SK-N-SH treated with all-trans-retinoic acid at 6 μM for 48 hours (cell line): ENCODE measurements at regions not wholly inside any gene's neighbourhood (a gene's known extent, or its start where the extent isn't known, plus 50 kb on each side); places are given as distances from the start of the nearest gene placed in this dataset.

Experiments
- ATAC-seq: fragments of 200-7000 bp; cut with Tn5 transposase; 3 replicates; pipeline ENCODE4 v1.9.1; 2020; ENCODE audit warnings: mild to moderate bottlenecking, moderate library complexity
- ARNTL ChIP-seq: fragments of 450-650 bp; formaldehyde crosslinking; IDR thresholded peaks from 2 replicates; pipeline ENCODE4 v1.5.0; 2020; ENCODE audit warnings: low read depth, mild to moderate bottlenecking, moderate library complexity, borderline replicate concordance
- CSDC2 ChIP-seq: fragments of 250-450 bp; sonication (Bioruptor Pico); IDR thresholded peaks from 2 replicates; pipeline ENCODE4 v1.5.0; 2020; ENCODE audit warnings: mild to moderate bottlenecking, moderate library complexity
- ESRRG ChIP-seq: fragments of 250-450 bp; sonication (Bioruptor Pico); IDR thresholded peaks from 2 replicates; pipeline ENCODE4 v1.6.1; 2021; ENCODE audit warnings: mild to moderate bottlenecking
- GLIS3 ChIP-seq: fragments of 250-450 bp; sonication (Bioruptor Pico); IDR thresholded peaks from 2 replicates; pipeline ENCODE4 v1.5.0; 2020; ENCODE audit warnings: mild to moderate bottlenecking, moderate library complexity
- ISL1 ChIP-seq: fragments of 250-450 bp; sonication (Bioruptor Pico); IDR thresholded peaks from 2 replicates; pipeline ENCODE4 v2.1.2; 2022; ENCODE audit warnings: mild to moderate bottlenecking, moderate library complexity
- OSR1 ChIP-seq: fragments of 250-450 bp; sonication (Bioruptor Pico); IDR thresholded peaks from 2 replicates; pipeline ENCODE4 v1.8.0; 2022; ENCODE audit warnings: moderate library complexity, mild to moderate bottlenecking, inconsistent platforms
- PPARA ChIP-seq: fragments of 250-450 bp; sonication (Bioruptor Pico); IDR thresholded peaks from 2 replicates; pipeline ENCODE4 v1.5.0; 2020; ENCODE audit warnings: mild to moderate bottlenecking, borderline replicate concordance
- SNAI2 ChIP-seq: fragments of 250-450 bp; sonication (Bioruptor Pico); IDR thresholded peaks from 2 replicates; pipeline ENCODE4 v1.5.0; 2020; ENCODE audit warnings: mild to moderate bottlenecking, moderate library complexity
- TCF4 ChIP-seq: fragments of 250-450 bp; sonication (Bioruptor Pico); IDR thresholded peaks from 2 replicates; pipeline ENCODE4 v1.8.0; 2021; ENCODE audit warnings: mild to moderate bottlenecking, moderate library complexity, borderline replicate concordance
- TOX ChIP-seq: fragments of 250-450 bp; sonication (Bioruptor Pico); IDR thresholded peaks from 2 replicates; pipeline ENCODE4 v1.8.0; 2021; ENCODE audit warnings: mild to moderate bottlenecking, moderate library complexity, borderline replicate concordance
- ZC3H10 ChIP-seq: fragments of 250-450 bp; sonication (Bioruptor Pico); IDR thresholded peaks from 2 replicates; pipeline ENCODE4 v1.5.1; 2021; ENCODE audit warnings: mild to moderate bottlenecking, moderate library complexity
- ZFP30 ChIP-seq: fragments of 450-650 bp; formaldehyde crosslinking; IDR thresholded peaks from 2 replicates; pipeline ENCODE4 v1.5.0; 2022; ENCODE audit warnings: mild to moderate bottlenecking, moderate library complexity
- ZNF70 ChIP-seq: fragments of 450-650 bp; formaldehyde crosslinking; IDR thresholded peaks from 2 replicates; pipeline ENCODE4 v1.5.0; 2020; ENCODE audit warnings: mild to moderate bottlenecking, moderate library complexity
- ZNF8 ChIP-seq: fragments of 450-650 bp; formaldehyde crosslinking; IDR thresholded peaks from 2 replicates; pipeline ENCODE4 v1.5.0; 2020; ENCODE audit warnings: mild to moderate bottlenecking, moderate library complexity
- TF ChIP-seq, protein P1 (sequence below): fragments of 250-450 bp; sonication (Bioruptor Pico); IDR thresholded peaks from 2 replicates; pipeline ENCODE4 v1.8.0; 2021; ENCODE audit warnings: low read depth, mild to moderate bottlenecking, moderate library complexity, borderline replicate concordance
- TF ChIP-seq, protein P2 (sequence below): fragments of 250-450 bp; sonication (Bioruptor Pico); IDR thresholded peaks from 2 replicates; pipeline ENCODE4 v1.5.0; 2020; ENCODE audit warnings: mild to moderate bottlenecking, moderate library complexity
- TF ChIP-seq, protein P3 (sequence below): fragments of 250-450 bp; sonication (Bioruptor Pico); IDR thresholded peaks from 2 replicates; pipeline ENCODE4 v1.8.0; 2020; ENCODE audit warnings: mild to moderate bottlenecking, moderate library complexity, borderline replicate concordance

DNA sequence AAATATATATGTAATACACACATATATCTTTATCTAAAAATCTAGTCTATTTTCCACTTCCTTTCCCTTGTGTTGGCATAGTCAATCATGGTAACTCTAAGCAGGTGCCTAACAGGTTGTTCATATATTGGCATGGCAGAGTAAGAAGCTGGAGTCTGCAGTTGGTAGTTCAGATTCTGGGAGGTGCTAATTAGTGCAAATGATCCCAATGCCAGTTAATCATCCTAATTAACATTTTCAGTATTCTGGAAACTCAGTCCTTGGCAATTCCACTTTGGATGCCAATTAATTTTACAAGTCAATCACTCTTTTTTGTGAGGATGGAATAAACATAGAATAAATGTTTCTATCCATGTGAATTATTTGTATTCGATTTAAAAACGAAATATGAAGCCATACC is 863.7 kb upstream of the SOX9 start:
- TF ChIP-seq, protein P1, sequence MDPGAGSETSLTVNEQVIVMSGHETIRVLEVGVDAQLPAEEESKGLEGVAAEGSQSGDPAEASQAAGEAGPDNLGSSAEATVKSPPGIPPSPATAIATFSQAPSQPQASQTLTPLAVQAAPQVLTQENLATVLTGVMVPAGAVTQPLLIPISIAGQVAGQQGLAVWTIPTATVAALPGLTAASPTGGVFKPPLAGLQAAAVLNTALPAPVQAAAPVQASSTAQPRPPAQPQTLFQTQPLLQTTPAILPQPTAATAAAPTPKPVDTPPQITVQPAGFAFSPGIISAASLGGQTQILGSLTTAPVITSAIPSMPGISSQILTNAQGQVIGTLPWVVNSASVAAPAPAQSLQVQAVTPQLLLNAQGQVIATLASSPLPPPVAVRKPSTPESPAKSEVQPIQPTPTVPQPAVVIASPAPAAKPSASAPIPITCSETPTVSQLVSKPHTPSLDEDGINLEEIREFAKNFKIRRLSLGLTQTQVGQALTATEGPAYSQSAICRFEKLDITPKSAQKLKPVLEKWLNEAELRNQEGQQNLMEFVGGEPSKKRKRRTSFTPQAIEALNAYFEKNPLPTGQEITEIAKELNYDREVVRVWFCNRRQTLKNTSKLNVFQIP = no peak
- TF ChIP-seq ESRRG (CRISPR knock-in tag) (no peak), ZNF8 (CRISPR knock-in tag) (no peak), PPARA (CRISPR knock-in tag) (no peak), OSR1 (CRISPR knock-in tag) (no peak), TOX (no peak), ISL1 (CRISPR knock-in tag) (no peak), ZFP30 (CRISPR knock-in tag) (no peak)
- no peak for ATAC-seq

DNA sequence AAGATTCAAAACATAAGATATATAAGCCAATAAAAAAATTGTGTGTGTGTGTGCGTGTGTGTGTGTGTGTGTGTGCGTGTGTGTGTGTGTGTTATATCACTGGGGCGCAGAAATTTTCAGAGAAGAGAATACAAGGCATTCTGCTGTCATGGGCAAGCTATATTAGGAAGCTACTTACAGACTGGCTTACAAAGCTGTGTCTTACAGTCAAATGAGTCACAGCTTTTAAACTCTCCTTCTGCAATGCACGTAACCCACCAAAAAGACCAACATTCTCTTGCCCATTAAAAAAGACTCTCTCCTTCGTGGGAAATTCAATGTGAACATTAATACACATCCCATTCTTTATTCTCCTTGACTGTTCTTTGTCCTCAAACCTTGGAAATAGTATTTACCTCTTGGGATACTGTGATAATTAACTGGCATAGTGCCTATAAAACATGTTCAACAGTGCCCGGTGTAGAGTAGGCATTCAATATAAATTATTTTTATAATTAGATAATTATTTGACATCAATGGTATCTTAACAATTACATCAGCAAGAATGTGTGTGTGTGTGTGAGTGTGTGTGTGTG is 860.4 kb upstream of the SOX9 start:
- peak; percentile 49; the same call in 1 of the 3 replicates for ATAC-seq
- no peak for TF ChIP-seq TOX
- no peak for TF ChIP-seq ZC3H10
- no peak for TF ChIP-seq TCF4 (CRISPR knock-in tag)
- no peak for TF ChIP-seq PPARA (CRISPR knock-in tag)
- TF ChIP-seq, protein P2, sequence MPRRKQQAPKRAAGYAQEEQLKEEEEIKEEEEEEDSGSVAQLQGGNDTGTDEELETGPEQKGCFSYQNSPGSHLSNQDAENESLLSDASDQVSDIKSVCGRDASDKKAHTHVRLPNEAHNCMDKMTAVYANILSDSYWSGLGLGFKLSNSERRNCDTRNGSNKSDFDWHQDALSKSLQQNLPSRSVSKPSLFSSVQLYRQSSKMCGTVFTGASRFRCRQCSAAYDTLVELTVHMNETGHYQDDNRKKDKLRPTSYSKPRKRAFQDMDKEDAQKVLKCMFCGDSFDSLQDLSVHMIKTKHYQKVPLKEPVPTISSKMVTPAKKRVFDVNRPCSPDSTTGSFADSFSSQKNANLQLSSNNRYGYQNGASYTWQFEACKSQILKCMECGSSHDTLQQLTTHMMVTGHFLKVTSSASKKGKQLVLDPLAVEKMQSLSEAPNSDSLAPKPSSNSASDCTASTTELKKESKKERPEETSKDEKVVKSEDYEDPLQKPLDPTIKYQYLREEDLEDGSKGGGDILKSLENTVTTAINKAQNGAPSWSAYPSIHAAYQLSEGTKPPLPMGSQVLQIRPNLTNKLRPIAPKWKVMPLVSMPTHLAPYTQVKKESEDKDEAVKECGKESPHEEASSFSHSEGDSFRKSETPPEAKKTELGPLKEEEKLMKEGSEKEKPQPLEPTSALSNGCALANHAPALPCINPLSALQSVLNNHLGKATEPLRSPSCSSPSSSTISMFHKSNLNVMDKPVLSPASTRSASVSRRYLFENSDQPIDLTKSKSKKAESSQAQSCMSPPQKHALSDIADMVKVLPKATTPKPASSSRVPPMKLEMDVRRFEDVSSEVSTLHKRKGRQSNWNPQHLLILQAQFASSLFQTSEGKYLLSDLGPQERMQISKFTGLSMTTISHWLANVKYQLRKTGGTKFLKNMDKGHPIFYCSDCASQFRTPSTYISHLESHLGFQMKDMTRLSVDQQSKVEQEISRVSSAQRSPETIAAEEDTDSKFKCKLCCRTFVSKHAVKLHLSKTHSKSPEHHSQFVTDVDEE = no peak
- TF ChIP-seq ZNF70 (CRISPR knock-in tag) = no peak
- TF ChIP-seq, protein P1 = no peak

DNA sequence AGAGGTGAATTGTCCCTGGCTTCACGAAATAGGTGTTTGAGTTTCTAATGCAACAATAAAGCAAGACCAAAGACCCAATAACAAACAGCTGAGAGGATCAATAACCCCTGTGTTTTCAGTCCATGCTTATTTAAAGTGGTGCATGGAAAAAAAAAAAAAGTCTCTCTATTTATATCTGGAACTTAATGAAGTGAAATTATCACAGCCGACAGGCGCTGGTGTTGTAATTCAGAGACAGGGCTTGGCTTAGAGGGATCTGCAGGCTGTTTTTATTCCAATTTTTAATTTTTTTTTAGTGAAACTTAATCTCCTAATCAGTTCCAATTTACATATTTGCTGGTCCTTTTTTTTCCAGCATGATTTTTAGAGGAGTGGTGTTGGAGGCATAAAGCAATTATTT is 858.2 kb upstream of the SOX9 start:
- TF ChIP-seq ISL1 (CRISPR knock-in tag) = no peak
- TF ChIP-seq ZNF70 (CRISPR knock-in tag) = no peak
- no peak for TF ChIP-seq SNAI2 (CRISPR knock-in tag)
- TF ChIP-seq, protein P1 = no peak
- TF ChIP-seq, protein P3, sequence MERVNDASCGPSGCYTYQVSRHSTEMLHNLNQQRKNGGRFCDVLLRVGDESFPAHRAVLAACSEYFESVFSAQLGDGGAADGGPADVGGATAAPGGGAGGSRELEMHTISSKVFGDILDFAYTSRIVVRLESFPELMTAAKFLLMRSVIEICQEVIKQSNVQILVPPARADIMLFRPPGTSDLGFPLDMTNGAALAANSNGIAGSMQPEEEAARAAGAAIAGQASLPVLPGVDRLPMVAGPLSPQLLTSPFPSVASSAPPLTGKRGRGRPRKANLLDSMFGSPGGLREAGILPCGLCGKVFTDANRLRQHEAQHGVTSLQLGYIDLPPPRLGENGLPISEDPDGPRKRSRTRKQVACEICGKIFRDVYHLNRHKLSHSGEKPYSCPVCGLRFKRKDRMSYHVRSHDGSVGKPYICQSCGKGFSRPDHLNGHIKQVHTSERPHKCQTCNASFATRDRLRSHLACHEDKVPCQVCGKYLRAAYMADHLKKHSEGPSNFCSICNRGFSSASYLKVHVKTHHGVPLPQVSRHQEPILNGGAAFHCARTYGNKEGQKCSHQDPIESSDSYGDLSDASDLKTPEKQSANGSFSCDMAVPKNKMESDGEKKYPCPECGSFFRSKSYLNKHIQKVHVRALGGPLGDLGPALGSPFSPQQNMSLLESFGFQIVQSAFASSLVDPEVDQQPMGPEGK (CRISPR knock-in tag) = no peak
- no peak for TF ChIP-seq ARNTL (CRISPR knock-in tag)
- no peak for TF ChIP-seq TOX
- TF ChIP-seq ZFP30 (CRISPR knock-in tag) = no peak
- TF ChIP-seq, protein P2 = no peak
- TF ChIP-seq OSR1 (CRISPR knock-in tag) = no peak
- TF ChIP-seq CSDC2 (CRISPR knock-in tag) = no peak
- TF ChIP-seq GLIS3 (CRISPR knock-in tag) = no peak
- no peak for TF ChIP-seq PPARA (CRISPR knock-in tag)
- no peak for ATAC-seq
